WTC11 (cell line): ENCODE measurements at regions not wholly inside any gene's neighbourhood (a gene's known extent, or its start where the extent isn't known, plus 50 kb on each side); places are given as distances from the start of the nearest gene placed in this dataset.
A peak's percentile ranks its signal among the peaks of the same experiment; 100 is the strongest.

ENCODE experiments used
- ATAC-seq: fragments of 200-7000 bp; cut with Tn5 transposase; 2 replicates; pipeline ENCODE4 v1.10.0; 2021; ENCODE audit warnings: mild to moderate bottlenecking, moderate library complexity
- CTCF ChIA-PET: fragments of 300-600 bp; sonication (Branson Sonifier 250); formaldehyde crosslinking; loops from one replicate; lab custom pipeline; 2021; ENCODE audit warnings: antibody characterized with exemption; lab: Charles Lee
- POLR2A ChIA-PET: fragments of 350-600 bp; sonication (Branson Sonifier 250); formaldehyde crosslinking; loops from one replicate; lab custom pipeline; 2021; ENCODE audit warnings: antibody characterized with exemption; lab: Charles Lee
- DNase-seq: peaks from one replicate; pipeline ENCODE4 v3.0.0; 2021; ENCODE audit warnings: low spot score
- H3K27ac Mint-ChIP-seq: 2 replicates; pipeline ENCODE4 v1.8.0; 2021; ENCODE audit warnings: mixed read lengths
- H3K27me3 Mint-ChIP-seq: 2 replicates; pipeline ENCODE4 v1.8.0; 2021; ENCODE audit warnings: low read depth, mild to moderate bottlenecking, moderate library complexity, mixed read lengths
- H3K36me3 Mint-ChIP-seq: 2 replicates; pipeline ENCODE4 v1.8.0; 2021; ENCODE audit warnings: mixed read lengths
- H3K4me1 Mint-ChIP-seq: 2 replicates; pipeline ENCODE4 v1.8.0; 2022; ENCODE audit warnings: mixed read lengths
- H3K4me3 Mint-ChIP-seq: 2 replicates; pipeline ENCODE4 v1.8.0; 2021; ENCODE audit warnings: mild to moderate bottlenecking, moderate library complexity, mixed read lengths
- H3K9me3 Mint-ChIP-seq: 2 replicates; pipeline ENCODE4 v1.8.0; 2021; ENCODE audit warnings: mixed read lengths
- ARID4B ChIP-seq: sonication (generic); formaldehyde crosslinking; IDR thresholded peaks from 2 replicates; pipeline ENCODE4 v1.8.0; 2023; ENCODE audit warnings: missing genetic modification reagents, mild to moderate bottlenecking, borderline replicate concordance
- CDX4 ChIP-seq: fragments of 250-450 bp; sonication (Bioruptor Pico); IDR thresholded peaks from 2 replicates; pipeline ENCODE4 v1.9.0; 2021; ENCODE audit warnings: moderate library complexity, mild to moderate bottlenecking, inconsistent platforms, borderline replicate concordance
- CREM ChIP-seq: sonication (generic); formaldehyde crosslinking; IDR thresholded peaks from 2 replicates; pipeline ENCODE4 v1.8.1; 2022; ENCODE audit warnings: mild to moderate bottlenecking, missing genetic modification reagents, moderate library complexity
- E2F5 ChIP-seq: sonication (generic); formaldehyde crosslinking; IDR thresholded peaks from 2 replicates; pipeline ENCODE4 v1.8.1; 2022; ENCODE audit warnings: mild to moderate bottlenecking, moderate library complexity, missing genetic modification reagents
- FOXP1 ChIP-seq: sonication (generic); formaldehyde crosslinking; IDR thresholded peaks from 2 replicates; pipeline ENCODE4 v1.8.0; 2022; ENCODE audit warnings: missing genetic modification reagents, mild to moderate bottlenecking, moderate library complexity, borderline replicate concordance
- HMGA2 ChIP-seq: fragments of 250-450 bp; sonication (Bioruptor Pico); IDR thresholded peaks from 2 replicates; pipeline ENCODE4 v1.4.0; 2021; ENCODE audit warnings: mild to moderate bottlenecking, moderate library complexity
- MAX ChIP-seq: sonication (generic); formaldehyde crosslinking; IDR thresholded peaks from 2 replicates; pipeline ENCODE4 v1.8.0; 2022; ENCODE audit warnings: mild to moderate bottlenecking, missing genetic modification reagents
- MYBL2 ChIP-seq: sonication (generic); formaldehyde crosslinking; IDR thresholded peaks from 2 replicates; pipeline ENCODE4 v1.8.1; 2023; ENCODE audit warnings: mild to moderate bottlenecking, moderate library complexity, missing genetic modification reagents
- NR1H2 ChIP-seq: sonication (generic); formaldehyde crosslinking; IDR thresholded peaks from 2 replicates; pipeline ENCODE4 v1.9.0; 2021; ENCODE audit warnings: mild to moderate bottlenecking, moderate library complexity, missing genetic modification reagents
- RELA ChIP-seq: sonication (generic); formaldehyde crosslinking; IDR thresholded peaks from 2 replicates; pipeline ENCODE4 v1.8.1; 2022; ENCODE audit warnings: missing genetic modification reagents, mild to moderate bottlenecking, borderline replicate concordance
- TCF7 ChIP-seq: sonication (generic); formaldehyde crosslinking; IDR thresholded peaks from 2 replicates; pipeline ENCODE4 v1.8.0; 2022; ENCODE audit warnings: mild to moderate bottlenecking, low read depth, missing genetic modification reagents, moderate library complexity
- USF2 ChIP-seq: sonication (generic); formaldehyde crosslinking; IDR thresholded peaks from 2 replicates; pipeline ENCODE4 v1.8.1; 2023; ENCODE audit warnings: mild to moderate bottlenecking, missing genetic modification reagents, moderate library complexity
- ZBTB43 ChIP-seq: sonication (generic); formaldehyde crosslinking; IDR thresholded peaks from 2 replicates; pipeline ENCODE4 v1.8.1; 2023; ENCODE audit warnings: mild to moderate bottlenecking, missing genetic modification reagents
- ZNF263 ChIP-seq: sonication (generic); formaldehyde crosslinking; IDR thresholded peaks from 2 replicates; pipeline ENCODE4 v1.8.1; 2022; ENCODE audit warnings: low read depth, mild to moderate bottlenecking, moderate library complexity, missing genetic modification reagents
- ZNF396 ChIP-seq: fragments of 250-450 bp; sonication (Bioruptor Pico); IDR thresholded peaks from 2 replicates; pipeline ENCODE4 v1.8.0; 2021; ENCODE audit warnings: mild to moderate bottlenecking, moderate library complexity, borderline replicate concordance
- ZNF512 ChIP-seq: sonication (generic); formaldehyde crosslinking; IDR thresholded peaks from 2 replicates; pipeline ENCODE4 v1.8.1; 2022; ENCODE audit warnings: missing genetic modification reagents, borderline replicate concordance
- ZNF532 ChIP-seq: fragments of 250-450 bp; sonication (Bioruptor Pico); IDR thresholded peaks from 2 replicates; pipeline ENCODE4 v1.9.0; 2021; ENCODE audit warnings: mild to moderate bottlenecking, borderline replicate concordance
- ZNF671 ChIP-seq: fragments of 250-450 bp; sonication (Bioruptor Pico); IDR thresholded peaks from 2 replicates; pipeline ENCODE4 v1.8.0; 2021; ENCODE audit warnings: mild to moderate bottlenecking

GRCh38 chr3:140850210-140850955, 91.3 kb upstream of the SLC25A36 start:
- H3K27me3 Mint-ChIP-seq: no peaks in the 10 kb centered on the region; the same call in none of the 2 replicates
- H3K36me3 Mint-ChIP-seq: no peaks in the 10 kb centered on the region
- ChIA-PET POLR2A (no interaction called here), CTCF (no interaction called here)
- DNase-seq (no peak), ATAC-seq (no peak)
- TF ChIP-seq ZBTB43 (CRISPR knock-in tag) (no peak), E2F5 (CRISPR knock-in tag) (no peak), USF2 (CRISPR knock-in tag) (peak; percentile 40; the same call in 1 of the 2 replicates), CDX4 (no peak), CREM (no peak)
- no peak overlapping the region for H3K4me3 Mint-ChIP-seq
- H3K27ac Mint-ChIP-seq: no peak overlapping the region
- H3K4me1 Mint-ChIP-seq: peaks cover 7% of the 10 kb centered on the region
- H3K9me3 Mint-ChIP-seq: peaks cover 18% of the 10 kb centered on the region

- Mint-ChIP-seq H3K4me1 (peaks cover 18% of the 10 kb centered on the region), H3K27me3 (no peaks in the 10 kb centered on the region; the same call in 1 of the 2 replicates), H3K4me3 (no peak overlapping the region), H3K27ac (no peak overlapping the region), H3K9me3 (peaks cover 18% of the 10 kb centered on the region), H3K36me3 (no peaks in the 10 kb centered on the region)
- no peak for DNase-seq
- ChIA-PET POLR2A (no interaction called here), CTCF (interaction anchor here (1.3 kb wide), 1 partner anchor 101 kb away, joined by 3 read pairs; no protein-coding TSS in a partner anchor)
- ATAC-seq: no peak
- no peak for TF ChIP-seq MYBL2 (CRISPR knock-in tag)
- no peak for TF ChIP-seq HMGA2 (CRISPR knock-in tag)
- TF ChIP-seq TCF7 (CRISPR knock-in tag): no peak
- TF ChIP-seq MAX (CRISPR knock-in tag): no peak
- no peak for TF ChIP-seq ZNF263 (CRISPR knock-in tag)
- TF ChIP-seq CDX4: no peak
- TF ChIP-seq RELA (CRISPR knock-in tag): no peak
- TF ChIP-seq ZNF532 (CRISPR knock-in tag): no peak
- no peak for TF ChIP-seq NR1H2 (CRISPR knock-in tag)
- no peak for TF ChIP-seq FOXP1 (CRISPR knock-in tag)
- no peak for TF ChIP-seq ZNF671
- TF ChIP-seq ZNF396: no peak
- TF ChIP-seq ARID4B: no peak
- TF ChIP-seq ZNF512 (CRISPR knock-in tag): no peak
These were observed 86.7 kb upstream of the SLC25A36 start for GRCh38 chr3:140854961-140855360.
